ENCODE measurements at regions not wholly inside any gene's neighbourhood (a gene's known extent, or its start where the extent isn't known, plus 50 kb on each side); places are given as distances from the start of the nearest gene placed in this dataset.
"Not testable (repeated sequence)": the region's sequence is repeated elsewhere in the genome, so short reads cannot be mapped to it uniquely, and the experiment has no call there.

DNA sequence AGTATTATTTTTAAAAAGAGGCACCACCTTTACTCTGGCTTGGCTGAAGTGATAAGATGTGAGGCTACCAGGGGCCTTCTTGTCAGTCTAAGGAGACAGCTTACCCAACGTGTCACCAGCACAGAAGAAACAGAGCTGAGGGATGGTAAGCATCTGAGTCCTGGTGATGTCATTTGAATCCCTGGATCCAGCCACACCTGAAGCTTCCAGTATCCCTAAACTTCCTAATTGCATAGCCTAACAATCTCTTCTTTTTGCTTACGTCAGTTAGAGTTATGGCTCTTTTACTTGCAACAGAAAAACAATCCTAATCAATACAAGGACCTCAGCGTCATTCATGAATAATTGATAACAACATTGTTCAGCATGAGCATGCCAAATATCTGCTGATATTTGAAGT lies 436.6 kb downstream of the SHISA9 start:
- no peak for DNase-seq

DNA sequence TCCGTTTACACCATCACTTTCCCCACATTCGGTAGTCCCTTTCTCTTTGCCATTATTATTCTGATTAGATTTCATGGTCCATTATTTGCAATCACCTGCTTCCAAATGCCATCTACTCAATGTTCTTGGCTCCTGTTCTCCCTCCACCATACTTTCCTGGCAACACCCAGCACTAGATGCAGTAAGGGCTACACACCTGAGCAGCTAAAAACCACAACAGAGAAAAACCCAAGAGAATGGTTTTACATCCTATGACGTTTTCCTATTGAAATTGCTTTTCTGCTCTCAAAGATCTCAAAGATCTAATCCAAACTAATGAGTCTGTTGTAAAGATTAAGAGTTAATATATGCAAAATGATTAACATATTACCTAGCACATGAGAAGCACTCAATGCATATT lies 441.3 kb downstream of the SHISA9 start:
- no peak for DNase-seq

- DNase-seq: no peak
These were observed 442.6 kb downstream of the SHISA9 start for GRCh38 chr16:13344001-13344400.

- DNase-seq: no peak
These were observed 447.0 kb downstream of the SHISA9 start for GRCh38 chr16:13348416-13348815.

DNA sequence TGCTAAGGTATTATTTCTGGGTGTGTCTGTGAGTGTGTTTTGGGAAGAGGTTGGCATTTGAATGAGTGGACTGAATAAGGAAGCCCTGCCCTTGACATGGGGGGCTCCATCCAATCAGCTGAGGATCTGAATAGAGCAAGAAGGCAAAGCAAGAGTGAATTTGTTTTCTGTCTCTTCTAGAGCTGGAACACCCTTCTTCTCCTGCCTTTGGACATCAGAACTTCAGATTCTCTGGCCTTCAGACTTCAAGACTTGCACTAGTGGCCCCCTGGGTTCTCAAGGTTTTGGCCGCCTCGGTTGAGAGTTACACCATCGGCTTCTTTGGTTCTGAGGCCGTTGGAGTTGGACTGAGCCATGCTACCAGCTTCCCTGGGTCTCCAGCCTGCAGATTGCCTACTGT lies 448.6 kb downstream of the SHISA9 start:
- no peak for DNase-seq

DNA sequence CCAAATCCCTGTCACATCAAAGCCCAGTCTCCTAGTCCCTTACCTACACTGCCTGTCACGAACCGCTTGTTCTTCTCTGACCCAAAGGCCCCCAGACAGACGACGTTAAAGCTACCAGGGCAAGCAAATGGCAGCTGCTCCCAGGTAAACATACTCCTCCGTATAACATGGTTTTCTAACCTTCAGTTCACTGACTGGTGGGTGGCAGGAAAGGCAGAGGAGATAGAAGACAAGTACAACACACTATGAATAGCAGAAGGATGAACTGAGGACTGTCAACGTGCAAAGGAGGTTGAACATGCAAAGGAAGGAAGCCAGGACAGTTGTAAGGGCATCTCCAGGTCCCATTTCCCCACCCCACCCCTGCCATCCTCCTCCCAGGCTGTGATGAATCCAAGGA lies 449.8 kb downstream of the SHISA9 start:
- DNase-seq: no peak

DNA sequence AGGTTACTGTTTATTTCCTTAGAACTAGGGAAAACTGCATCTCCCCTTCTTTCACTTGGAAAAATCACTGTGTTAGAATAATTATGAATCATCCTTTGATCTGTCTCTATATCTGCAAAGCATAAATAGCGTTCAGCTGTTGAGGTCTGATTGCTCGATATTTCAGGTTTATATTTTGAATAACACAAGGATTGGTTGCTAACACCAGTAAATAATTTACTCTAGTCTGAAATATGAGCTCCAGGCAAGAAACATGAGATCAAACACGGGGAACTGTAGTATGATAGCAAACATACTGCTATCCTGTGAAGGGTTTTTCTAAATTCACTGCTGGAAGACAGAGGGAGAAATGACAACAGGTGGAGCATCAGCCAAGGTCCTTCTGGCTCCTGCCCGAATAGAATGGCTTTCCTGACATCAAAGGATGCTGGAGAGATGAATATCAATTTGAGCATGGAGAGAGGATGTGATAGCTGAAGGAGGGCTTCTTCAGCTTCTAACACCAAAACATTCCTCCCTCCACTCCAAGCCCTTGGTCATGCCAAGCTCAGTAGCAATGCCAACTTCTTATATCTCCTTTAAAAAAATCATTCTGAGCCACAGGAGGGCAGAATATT lies 450.3 kb downstream of the SHISA9 start:
- DNase-seq: no peak

- not testable (repeated sequence) for DNase-seq
These were observed 451.4 kb downstream of the SHISA9 start for GRCh38 chr16:13352796-13353195.

GRCh38 chr16:13357842-13358241 lies 456.4 kb downstream of the SHISA9 start:
- not testable (repeated sequence) for DNase-seq

DNA sequence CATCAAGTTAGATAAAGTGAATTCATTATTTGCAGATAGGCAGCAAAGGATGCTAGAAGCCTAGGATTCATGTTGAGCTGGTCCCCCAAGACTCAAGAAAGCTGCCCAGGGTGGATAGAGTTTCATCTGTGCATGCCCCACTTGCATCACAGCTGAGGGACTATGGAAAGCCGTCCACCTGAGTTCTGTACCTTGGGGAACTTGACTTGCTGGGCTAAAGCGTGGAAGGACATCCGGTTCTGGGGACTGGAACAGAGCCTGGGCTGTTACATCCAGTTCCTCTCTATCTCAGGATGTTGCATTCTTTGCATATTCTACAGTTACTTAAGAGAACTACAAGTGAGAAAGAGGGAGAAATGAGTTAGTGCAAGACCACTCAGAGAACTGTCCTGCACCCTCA lies 458.4 kb downstream of the SHISA9 start:
- no peak for DNase-seq

GRCh38 chr16:13372421-13372820 lies 471.0 kb downstream of the SHISA9 start:
- no peak for DNase-seq

- DNase-seq: no peak
These were observed 474.8 kb downstream of the SHISA9 start for GRCh38 chr16:13376174-13376573.

DNA sequence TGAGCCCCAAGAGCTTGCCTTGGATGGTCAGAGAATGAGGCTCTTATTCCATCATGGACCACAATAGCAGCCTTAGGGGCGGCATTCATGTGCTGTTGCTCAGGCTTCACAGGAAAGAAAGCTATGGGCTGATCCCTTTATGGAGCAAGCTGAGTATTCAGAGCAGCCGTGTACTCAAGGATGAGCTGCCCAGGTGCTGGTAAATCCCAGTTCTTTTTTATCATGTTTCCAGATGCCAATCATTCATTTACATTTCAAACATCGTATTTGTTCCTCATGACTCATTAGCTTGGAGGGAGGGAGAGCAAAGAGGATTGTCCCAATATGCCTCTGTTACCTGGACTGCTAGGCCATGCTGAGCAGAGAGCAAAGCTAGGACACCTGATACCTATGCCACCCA lies 475.7 kb downstream of the SHISA9 start:
- DNase-seq: no peak

- no peak for DNase-seq
These were observed 476.8 kb downstream of the SHISA9 start for GRCh38 chr16:13378151-13378550.

DNA sequence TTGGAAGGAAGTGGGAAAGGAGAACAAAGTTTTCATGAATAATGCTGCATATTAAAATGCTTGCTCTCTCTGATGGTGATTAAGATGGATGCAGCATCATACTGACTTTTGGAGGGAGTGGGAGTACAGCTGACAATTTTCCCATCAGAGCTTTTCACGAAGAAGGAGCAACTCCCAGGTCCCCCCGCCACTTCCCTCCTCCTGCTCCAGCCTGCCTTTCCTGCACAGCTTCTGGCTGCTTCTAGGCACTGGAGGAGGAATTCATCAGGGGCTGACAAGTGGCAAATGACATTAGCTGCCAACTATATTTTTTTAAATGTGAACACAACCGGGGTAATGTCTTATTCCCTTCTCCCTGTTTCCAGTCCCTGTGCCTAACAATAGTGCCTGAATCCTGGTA lies 477.9 kb downstream of the SHISA9 start:
- no peak for DNase-seq

- not testable (repeated sequence) for DNase-seq
These were observed 484.0 kb downstream of the SHISA9 start for GRCh38 chr16:13385156-13386040.

DNA sequence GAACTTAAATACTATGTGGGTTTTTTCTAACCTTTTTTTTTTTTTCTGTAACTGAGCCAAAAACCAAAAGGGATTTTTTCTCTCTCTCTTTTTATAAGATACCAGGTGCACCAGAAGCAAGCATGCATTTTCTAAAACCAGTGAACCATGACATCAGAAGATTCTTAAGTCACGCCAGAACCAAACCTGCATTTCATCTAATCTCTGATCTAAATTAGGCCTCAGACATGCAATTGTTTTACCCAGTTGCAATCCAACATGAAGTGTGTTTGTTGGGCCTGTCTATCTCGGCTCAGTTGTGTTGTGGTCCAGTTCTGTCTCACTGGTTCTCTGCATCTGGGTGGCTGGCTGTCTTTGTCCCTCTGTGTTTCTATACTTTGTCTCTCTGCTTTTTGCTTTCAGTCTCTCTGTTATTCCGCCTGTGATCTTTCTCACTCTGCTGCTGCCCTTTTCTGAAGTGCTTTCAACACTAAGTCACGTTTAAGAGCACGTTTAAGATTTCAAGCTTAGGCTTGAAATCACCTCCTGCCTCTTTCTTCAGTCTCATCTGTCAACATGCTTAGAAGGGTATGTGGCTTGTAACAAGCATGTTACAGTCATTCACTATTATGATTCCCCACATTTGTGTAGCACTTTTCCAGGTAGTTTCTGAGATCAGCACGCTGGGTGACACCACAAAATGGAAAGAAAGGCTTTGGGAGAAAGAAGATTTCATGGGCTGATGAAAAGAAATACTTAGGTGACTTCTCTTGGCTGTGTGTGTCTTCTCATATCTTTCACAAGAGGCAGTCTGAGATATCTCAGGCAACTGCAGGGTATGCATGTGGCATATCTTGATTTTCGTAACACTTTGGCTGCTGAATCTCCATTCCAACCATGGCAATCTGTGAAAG lies 488.9 kb downstream of the SHISA9 start:
- DNase-seq: no peak

DNA sequence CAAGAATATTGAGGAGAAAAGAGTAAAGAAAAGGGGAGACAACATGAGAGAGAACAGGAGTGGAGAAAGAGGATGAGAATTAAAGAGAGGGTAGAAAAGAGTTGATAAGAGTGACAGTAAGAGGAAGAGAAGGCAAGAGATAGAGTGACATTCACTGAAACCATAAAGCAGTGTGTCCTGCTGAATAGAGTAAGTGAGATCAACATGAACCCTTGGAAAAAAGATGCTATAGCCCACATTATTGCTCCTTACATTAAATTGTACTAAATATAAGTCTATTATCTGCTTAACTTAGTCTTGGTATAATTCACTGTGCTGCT lies 489.5 kb downstream of the SHISA9 start:
- DNase-seq: no peak

DNA sequence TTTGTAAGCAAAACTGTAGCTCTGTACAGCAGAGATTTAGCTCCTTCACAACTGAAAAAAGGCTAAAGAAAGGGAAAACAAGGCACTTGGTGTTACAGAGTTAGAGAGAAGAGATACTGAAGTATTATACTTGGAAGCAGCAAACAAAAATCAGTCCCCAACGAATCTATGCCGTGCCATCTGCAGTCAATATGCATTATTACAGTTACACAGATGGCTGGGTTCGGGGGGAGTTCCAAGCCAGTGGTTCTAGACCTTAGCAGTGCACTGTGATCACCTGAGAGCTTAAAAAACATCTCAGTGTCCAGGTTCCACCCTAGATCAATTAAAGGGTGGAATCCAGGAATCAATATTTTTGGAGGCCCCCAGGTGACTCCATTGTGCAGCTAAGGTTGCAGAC lies 489.9 kb downstream of the SHISA9 start:
- no peak for DNase-seq

GRCh38 chr16:13392341-13392740 lies 490.9 kb downstream of the SHISA9 start:
- DNase-seq: no peak

DNA sequence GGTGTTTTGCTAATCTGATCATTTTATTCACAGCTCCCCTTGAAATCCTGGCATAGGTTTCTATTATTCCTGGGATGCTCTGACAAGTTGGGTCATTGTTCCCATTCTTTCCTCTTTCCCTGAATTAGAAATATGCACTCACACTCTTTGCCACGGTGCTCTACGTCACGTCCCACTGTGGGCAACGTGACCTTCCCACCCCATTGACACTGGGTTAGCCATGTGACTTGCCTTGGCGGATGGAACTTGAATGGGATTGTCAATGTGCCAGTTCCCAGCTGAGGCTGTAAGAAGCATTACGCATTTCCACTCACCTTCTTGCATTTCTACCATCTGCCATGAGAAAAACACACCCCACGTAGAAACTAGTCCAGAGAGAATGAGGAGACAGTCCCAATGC lies 492.4 kb downstream of the SHISA9 start:
- DNase-seq: no peak

DNA sequence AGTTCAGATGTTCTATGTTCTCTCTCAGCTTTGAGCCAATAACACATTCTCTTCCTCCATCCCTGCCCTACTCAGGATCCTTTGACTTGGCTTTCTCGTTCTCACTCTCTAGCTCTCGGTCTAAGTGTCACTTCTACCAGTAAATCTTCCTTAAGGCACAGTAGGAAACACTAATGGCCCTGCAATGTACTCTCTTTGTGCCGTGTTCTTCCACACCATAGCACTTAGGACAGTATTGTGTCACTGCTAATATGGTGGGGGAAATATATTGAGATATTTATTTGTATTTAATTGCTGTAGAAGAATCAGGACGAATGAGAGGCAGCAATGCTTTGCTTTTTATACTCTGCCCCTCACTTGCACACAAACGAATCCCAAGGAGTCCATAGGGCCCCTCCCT lies 493.1 kb downstream of the SHISA9 start:
- no peak for DNase-seq

DNA sequence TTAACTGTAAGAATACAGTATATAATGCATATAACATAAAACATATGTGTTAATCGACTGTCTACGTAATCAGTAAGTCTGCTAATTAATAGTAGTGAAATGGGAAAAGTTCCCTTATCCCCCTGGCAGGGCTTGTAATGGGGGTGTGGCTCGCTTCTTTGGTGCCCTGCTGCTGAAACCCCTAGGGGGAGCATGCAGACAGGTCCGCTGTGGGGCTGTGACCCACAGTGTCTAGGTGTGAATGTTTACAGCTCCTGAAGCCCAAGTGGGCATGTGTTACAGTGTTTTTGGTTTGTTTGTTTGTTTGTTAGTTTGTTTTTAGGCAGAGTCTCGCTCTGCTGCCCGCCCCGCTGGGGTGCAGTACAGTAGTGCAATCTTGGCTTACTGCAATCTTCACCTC lies 495.7 kb downstream of the SHISA9 start:
- no peak for DNase-seq

- DNase-seq: no peak
These were observed 500.2 kb downstream of the SHISA9 start for GRCh38 chr16:13401641-13402040.
